GM12878 (cell line): ENCODE measurements at regions not wholly inside any gene's neighbourhood (a gene's known extent, or its start where the extent isn't known, plus 50 kb on each side); places are given as distances from the start of the nearest gene placed in this dataset.

Source experiments
- ATAC-seq: fragments of 200-7000 bp; cut with Tn5 transposase; 3 replicates; pipeline ENCODE4 v1.9.1; 2020; ENCODE audit warnings: mild to moderate bottlenecking, moderate library complexity
- BruUV-seq: library from RNA; stranded (reverse); fragments of 400-500 nt; replicated peaks from 2 replicates; lab custom pipeline; 2021; lab: Mats Ljungman, UMichigan
- CTCF ChIA-PET: fragments of 300-600 bp; sonication (Branson Sonifier 250); formaldehyde crosslinking; extraction: SDS; loops from one replicate; lab custom pipeline; 2021; ENCODE audit warnings: inconsistent platforms; lab: Yijun Ruan, JAX
- POLR2A ChIA-PET: fragments of 350-600 bp; formaldehyde crosslinking; extraction: SDS; loops from one replicate; lab custom pipeline; 2021; ENCODE audit warnings: inconsistent platforms; lab: Charles Lee
- RAD21 ChIA-PET: fragments of 300-600 bp; sonication (Branson Sonifier 250); formaldehyde crosslinking; loops from one replicate; lab custom pipeline; 2023; ENCODE audit warnings: antibody characterized with exemption; ENCODE audit not compliant: unreplicated experiment; lab: Charles Lee
- SMC1A ChIA-PET: fragments of 300-600 bp; sonication (Branson Sonifier 250); formaldehyde crosslinking; loops from one replicate; lab custom pipeline; 2023; ENCODE audit not compliant: unreplicated experiment, uncharacterized antibody; lab: Charles Lee
- DNase-seq: peaks from one replicate; pipeline ENCODE4 v3.0.0-alpha.2; 2011; ENCODE audit warnings: low read depth, low spot score
- FAIRE-seq: peaks from 3 replicates; lab custom pipeline; 2011; peaks lifted over from hg19 to GRCh38; lab: Jason Lieb, UNC
- H2AFZ ChIP-seq: 2 replicates; pipeline ENCODE4 v1.6.0; 2011; ENCODE audit warnings: low read depth, low read length, control low read depth; ENCODE audit not compliant: control insufficient read depth
- H3K27ac ChIP-seq: 2 replicates; pipeline ENCODE4 v1.5.1; 2011; ENCODE audit warnings: control low read depth; ENCODE audit not compliant: control insufficient read depth, insufficient read depth
- H3K27me3 ChIP-seq, 2 experiments: replicated peaks in 1 of 2; 2 replicates each; pipeline versions ENCODE4 v1.6.0 to v1.6.1; 2011; ENCODE audit warnings: low read length in 1 of 2; ENCODE audit not compliant: control insufficient read depth in 2 of 2, insufficient read depth in 2 of 2
- H3K36me3 ChIP-seq, 2 experiments: 2 replicates each; pipeline ENCODE4 v1.5.1; 2011; ENCODE audit warnings: low read length in 1 of 2; ENCODE audit not compliant: control insufficient read depth in 2 of 2, insufficient read depth in 2 of 2
- H3K4me1 ChIP-seq: 2 replicates; pipeline ENCODE4 v1.6.1; 2011; ENCODE audit warnings: mild to moderate bottlenecking, low read length, moderate library complexity, mixed read lengths; ENCODE audit not compliant: control insufficient read depth, insufficient read depth
- H3K4me2 ChIP-seq: 2 replicates; pipeline ENCODE4 v1.6.0; 2011; ENCODE audit warnings: control low read depth; ENCODE audit not compliant: control insufficient read depth, insufficient read depth
- H3K4me3 ChIP-seq: fragments of 200-600 bp; sonication (generic); 2 replicates; pipeline ENCODE4 v1.5.1; 2016
- H3K79me2 ChIP-seq: 2 replicates; pipeline ENCODE4 v1.6.0; 2011; ENCODE audit warnings: low read length; ENCODE audit not compliant: control insufficient read depth, insufficient read depth
- H3K9ac ChIP-seq: 2 replicates; pipeline ENCODE4 v1.8.0; 2011; ENCODE audit warnings: low read length, control low read depth, mixed read lengths; ENCODE audit not compliant: control insufficient read depth, insufficient read depth
- H3K9me3 ChIP-seq: replicated peaks from 3 replicates; pipeline ENCODE4 v1.5.1; 2011; ENCODE audit warnings: mild to moderate bottlenecking, low read length; ENCODE audit not compliant: control insufficient read depth, insufficient read depth
- H4K20me1 ChIP-seq: 2 replicates; pipeline ENCODE4 v1.6.0; 2011; ENCODE audit not compliant: control insufficient read depth, insufficient read depth
- HDAC2 ChIP-seq: fragments of 200-600 bp; sonication (generic); IDR thresholded peaks from 2 replicates; pipeline ENCODE4 v1.6.1; 2017
- JUNB ChIP-seq: IDR thresholded peaks from 2 replicates; pipeline ENCODE4 v1.6.1; 2016; ENCODE audit warnings: antibody characterized with exemption, mild to moderate bottlenecking
- NBN ChIP-seq: fragments of 450-650 bp; IDR thresholded peaks from 2 replicates; pipeline ENCODE4 v1.6.1; 2016
- YY1 ChIP-seq: IDR thresholded peaks from 2 replicates; pipeline ENCODE4 v1.6.1; 2011; ENCODE audit warnings: low read depth, mild to moderate bottlenecking, low read length
- WGBS: methylation state at CpG from one replicate; pipeline ENCODE4 v1.1.6; 2016; ENCODE audit warnings: low lambda C conversion rate; ENCODE audit not compliant: insufficient replicate concordance, insufficient coverage; ENCODE audit errors: missing lambda C conversion rate; 5-methylcytosine and 5-hydroxymethylcytosine counted together
- in situ Hi-C: fragments of 300-500 bp; cut with MboI; formaldehyde crosslinking; loops from 9 replicates; pipeline ENCODE4 v1.14.3; 2018; ENCODE audit warnings: mixed read lengths
- intact Hi-C: fragments of 100-400 bp; cut with micrococcal nuclease; formaldehyde crosslinking; loops from one replicate; pipeline ENCODE4 v1.14.2; 2022; ENCODE audit not compliant: unreplicated experiment
- TF ChIP-seq, protein P1 (sequence below): fragments of 150-350 bp; IDR thresholded peaks from 2 replicates; pipeline ENCODE4 v1.6.1; 2016; ENCODE audit warnings: low read depth, low read length
- TF ChIP-seq, protein P2 (sequence below): IDR thresholded peaks from 2 replicates; pipeline ENCODE4 v1.6.1; 2012; ENCODE audit warnings: low read depth, low read length, improper control_type of control experiment
- TF ChIP-seq, protein P3 (sequence below): IDR thresholded peaks from 2 replicates; pipeline ENCODE4 v1.6.1; 2011; ENCODE audit warnings: mild to moderate bottlenecking, low read depth, low read length, moderate library complexity; ENCODE audit not compliant: insufficient replicate concordance
- TF ChIP-seq, protein P4 (sequence below): fragments of 450-650 bp; IDR thresholded peaks from 2 replicates; pipeline ENCODE4 v1.6.1; 2017; ENCODE audit warnings: borderline replicate concordance

DNA sequence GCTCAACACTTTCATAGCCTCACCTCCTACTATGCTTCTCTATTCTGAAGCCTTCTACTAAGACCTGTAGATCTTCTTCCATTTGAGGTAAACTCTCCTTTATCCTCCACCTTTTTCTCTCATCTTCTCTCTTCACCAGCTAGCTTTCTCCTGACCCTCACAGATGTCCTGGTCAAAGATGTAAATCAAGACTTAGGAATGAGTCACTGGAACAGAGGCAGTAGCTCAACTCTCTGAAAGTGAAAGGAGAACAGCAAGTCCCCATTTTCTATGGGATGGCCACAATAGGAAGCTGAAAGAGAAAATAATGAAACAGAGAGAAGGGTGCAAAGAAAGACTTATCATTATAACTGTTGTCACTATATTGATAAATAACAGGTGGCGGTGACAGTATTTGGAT, 86.1 kb upstream of the DOCK9 start (continued):
- TF ChIP-seq, protein P1, sequence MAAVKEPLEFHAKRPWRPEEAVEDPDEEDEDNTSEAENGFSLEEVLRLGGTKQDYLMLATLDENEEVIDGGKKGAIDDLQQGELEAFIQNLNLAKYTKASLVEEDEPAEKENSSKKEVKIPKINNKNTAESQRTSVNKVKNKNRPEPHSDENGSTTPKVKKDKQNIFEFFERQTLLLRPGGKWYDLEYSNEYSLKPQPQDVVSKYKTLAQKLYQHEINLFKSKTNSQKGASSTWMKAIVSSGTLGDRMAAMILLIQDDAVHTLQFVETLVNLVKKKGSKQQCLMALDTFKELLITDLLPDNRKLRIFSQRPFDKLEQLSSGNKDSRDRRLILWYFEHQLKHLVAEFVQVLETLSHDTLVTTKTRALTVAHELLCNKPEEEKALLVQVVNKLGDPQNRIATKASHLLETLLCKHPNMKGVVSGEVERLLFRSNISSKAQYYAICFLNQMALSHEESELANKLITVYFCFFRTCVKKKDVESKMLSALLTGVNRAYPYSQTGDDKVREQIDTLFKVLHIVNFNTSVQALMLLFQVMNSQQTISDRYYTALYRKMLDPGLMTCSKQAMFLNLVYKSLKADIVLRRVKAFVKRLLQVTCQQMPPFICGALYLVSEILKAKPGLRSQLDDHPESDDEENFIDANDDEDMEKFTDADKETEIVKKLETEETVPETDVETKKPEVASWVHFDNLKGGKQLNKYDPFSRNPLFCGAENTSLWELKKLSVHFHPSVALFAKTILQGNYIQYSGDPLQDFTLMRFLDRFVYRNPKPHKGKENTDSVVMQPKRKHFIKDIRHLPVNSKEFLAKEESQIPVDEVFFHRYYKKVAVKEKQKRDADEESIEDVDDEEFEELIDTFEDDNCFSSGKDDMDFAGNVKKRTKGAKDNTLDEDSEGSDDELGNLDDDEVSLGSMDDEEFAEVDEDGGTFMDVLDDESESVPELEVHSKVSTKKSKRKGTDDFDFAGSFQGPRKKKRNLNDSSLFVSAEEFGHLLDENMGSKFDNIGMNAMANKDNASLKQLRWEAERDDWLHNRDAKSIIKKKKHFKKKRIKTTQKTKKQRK: no peak
- TF ChIP-seq, protein P2, sequence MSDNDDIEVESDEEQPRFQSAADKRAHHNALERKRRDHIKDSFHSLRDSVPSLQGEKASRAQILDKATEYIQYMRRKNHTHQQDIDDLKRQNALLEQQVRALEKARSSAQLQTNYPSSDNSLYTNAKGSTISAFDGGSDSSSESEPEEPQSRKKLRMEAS: no peak
- TF ChIP-seq NBN (no peak), YY1 (no peak), HDAC2 (no peak)

DNA sequence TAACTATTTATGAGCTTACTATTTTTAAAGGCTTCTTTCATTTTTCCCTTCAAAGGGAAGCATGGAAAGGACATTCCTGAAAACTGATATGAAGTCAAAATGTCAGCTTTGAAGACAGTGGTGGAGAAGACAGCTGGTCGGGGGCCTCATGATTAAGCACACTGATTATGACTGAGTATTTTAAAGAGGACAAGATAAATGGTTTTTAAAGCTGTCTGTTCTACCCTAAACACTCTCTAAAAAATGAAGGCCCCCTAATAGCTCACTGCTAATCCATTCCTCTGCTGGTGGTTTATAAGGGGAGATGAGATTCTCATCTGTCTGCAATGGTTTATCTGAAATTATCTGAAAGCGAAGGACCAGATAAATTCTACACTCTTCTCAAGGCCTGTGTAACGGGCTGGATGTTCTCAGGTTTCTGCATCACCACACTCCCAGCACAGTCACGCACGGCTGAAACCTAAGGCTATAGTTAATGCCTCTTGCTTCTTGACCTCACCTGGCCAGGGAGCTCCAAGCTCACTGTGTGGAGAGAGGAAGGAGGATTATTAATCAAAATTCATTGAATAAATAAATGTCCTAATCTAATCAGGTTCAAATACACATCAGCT, 86.9 kb upstream of the DOCK9 start:
- intact Hi-C loops (no loop called here), in situ Hi-C loops (no loop called here)
- WGBS: 60% methylated on average over 5 of the region's 5 CpGs
- Histone ChIP-seq H3K9ac (no peak overlapping the region), H3K4me3 (no peak overlapping the region), H3K4me1 (no peaks in the 10 kb centered on the region), H2AFZ (no peak overlapping the region), H3K27me3 (no peaks in the 10 kb centered on the region), H3K79me2 (no peaks in the 10 kb centered on the region), H4K20me1 (no peaks in the 10 kb centered on the region), H3K36me3 (no peaks in the 10 kb centered on the region), H3K4me2 (no peak overlapping the region), H3K27ac (no peak overlapping the region), H3K9me3 (no peaks in the 10 kb centered on the region; the same call in 2 of the 3 replicates)
- ChIA-PET CTCF (interaction anchor here (1.0 to 1.3 kb wide), 2 partner anchors 16 to 201 kb away, joined by 3 to 4 read pairs; no protein-coding TSS in a partner anchor), SMC1A (interaction anchor here (0.6 to 1.3 kb wide), 3 partner anchors 17 to 282 kb away, joined by 3 read pairs; no protein-coding TSS in a partner anchor), POLR2A (no interaction called here), RAD21 (no interaction called here)
- BruUV-seq: no TSS peak
- no peak for FAIRE-seq
- DNase-seq: no peak
- TF ChIP-seq JUNB: no peak
- TF ChIP-seq, protein P3, sequence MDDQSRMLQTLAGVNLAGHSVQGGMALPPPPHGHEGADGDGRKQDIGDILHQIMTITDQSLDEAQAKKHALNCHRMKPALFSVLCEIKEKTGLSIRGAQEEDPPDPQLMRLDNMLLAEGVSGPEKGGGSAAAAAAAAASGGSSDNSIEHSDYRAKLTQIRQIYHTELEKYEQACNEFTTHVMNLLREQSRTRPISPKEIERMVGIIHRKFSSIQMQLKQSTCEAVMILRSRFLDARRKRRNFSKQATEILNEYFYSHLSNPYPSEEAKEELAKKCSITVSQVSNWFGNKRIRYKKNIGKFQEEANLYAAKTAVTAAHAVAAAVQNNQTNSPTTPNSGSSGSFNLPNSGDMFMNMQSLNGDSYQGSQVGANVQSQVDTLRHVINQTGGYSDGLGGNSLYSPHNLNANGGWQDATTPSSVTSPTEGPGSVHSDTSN: no peak
- TF ChIP-seq, protein P4, sequence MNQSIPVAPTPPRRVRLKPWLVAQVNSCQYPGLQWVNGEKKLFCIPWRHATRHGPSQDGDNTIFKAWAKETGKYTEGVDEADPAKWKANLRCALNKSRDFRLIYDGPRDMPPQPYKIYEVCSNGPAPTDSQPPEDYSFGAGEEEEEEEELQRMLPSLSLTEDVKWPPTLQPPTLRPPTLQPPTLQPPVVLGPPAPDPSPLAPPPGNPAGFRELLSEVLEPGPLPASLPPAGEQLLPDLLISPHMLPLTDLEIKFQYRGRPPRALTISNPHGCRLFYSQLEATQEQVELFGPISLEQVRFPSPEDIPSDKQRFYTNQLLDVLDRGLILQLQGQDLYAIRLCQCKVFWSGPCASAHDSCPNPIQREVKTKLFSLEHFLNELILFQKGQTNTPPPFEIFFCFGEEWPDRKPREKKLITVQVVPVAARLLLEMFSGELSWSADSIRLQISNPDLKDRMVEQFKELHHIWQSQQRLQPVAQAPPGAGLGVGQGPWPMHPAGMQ: no peak
- ATAC-seq: no peak
